ENCODE measurements at regions not wholly inside any gene's neighbourhood (a gene's known extent, or its start where the extent isn't known, plus 50 kb on each side); places are given as distances from the start of the nearest gene placed in this dataset.

GRCh38 chr1:90122654-90123340 is 127.9 kb downstream of the ZNF326 start:
- no peak for TF ChIP-seq POLR2A (IDR thresholded peaks at IDR 0.05)
- TF ChIP-seq CTCF (IDR thresholded peaks at IDR 0.05), result no peak

All from ovary (tissue), 3 donors.